COLO668 (cell line): ENCODE measurements at regions not wholly inside any gene's neighbourhood (a gene's known extent, or its start where the extent isn't known, plus 50 kb on each side); places are given as distances from the start of the nearest gene placed in this dataset.
"Not testable (repeated sequence)": the region's sequence is repeated elsewhere in the genome, so short reads cannot be mapped to it uniquely, and the experiment has no call there.

Experiments used
- DNase-seq: peaks from one replicate; lab custom pipeline; 2025; ENCODE audit not compliant: unreplicated experiment; lab: John Stamatoyannopoulos, UW

DNA sequence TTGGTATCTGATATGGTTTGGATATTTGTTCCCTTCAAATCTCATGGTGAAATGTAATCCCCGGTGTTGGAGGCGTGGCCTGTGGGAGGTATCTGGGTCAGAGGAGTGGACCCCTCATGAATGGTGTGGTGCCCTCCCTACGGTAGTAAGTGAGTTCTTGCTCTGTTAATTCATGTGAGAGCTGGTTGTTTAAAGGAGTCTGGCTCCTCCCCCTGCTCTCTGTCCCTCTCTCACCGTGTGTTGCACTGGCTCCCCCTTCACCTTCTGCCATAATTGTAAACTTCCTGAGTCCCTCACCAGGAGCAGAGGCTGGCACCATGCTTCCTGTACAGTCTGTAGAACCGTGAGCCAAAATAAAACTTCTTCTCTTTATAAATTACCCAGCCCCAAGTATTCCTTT is 246.9 kb upstream of the AGTR1 start:
- no peak for DNase-seq

- no peak for DNase-seq
Measured at GRCh38 chr3:148451969-148452368, 245.7 kb upstream of the AGTR1 start.

DNA sequence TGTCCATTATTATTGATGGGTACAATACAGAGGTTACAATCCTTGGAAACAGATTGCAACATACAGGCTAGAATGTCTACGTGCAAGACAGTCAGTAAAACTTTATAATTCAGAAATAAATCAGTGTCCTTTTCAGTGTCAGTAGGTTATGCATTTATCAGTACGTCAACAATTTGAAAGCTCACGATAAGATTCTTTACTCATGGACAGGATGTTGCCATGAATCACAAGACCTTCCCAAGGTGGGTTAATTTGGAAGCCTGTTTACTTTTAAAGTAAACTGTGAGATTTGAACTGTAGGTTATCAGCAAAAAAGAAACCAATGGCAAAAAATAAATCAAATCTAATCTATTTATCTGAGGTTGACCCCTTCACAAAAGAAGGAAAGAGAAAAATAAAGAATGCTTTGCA is 243.9 kb upstream of the AGTR1 start:
- no peak for DNase-seq

- no peak for DNase-seq
Measured at GRCh38 chr3:148455098-148455497, 242.6 kb upstream of the AGTR1 start.

DNA sequence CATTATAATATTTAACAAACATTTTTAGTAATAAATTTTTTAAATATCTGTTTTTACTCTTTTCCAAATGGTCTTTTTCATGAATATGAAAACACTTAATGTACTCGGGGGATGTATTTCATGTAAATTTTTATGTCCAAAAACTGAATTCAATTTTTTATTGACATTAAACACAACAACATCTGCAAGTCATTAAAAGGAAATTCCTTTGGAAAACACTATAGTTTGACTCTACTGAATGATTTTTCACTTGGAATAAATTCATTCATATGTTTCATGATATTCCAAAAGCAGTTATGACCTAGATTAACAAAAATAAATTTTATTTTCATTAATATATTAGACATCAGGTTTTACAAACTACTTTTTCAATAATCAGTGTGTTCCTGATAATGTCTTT is 239.8 kb upstream of the AGTR1 start:
- no peak for DNase-seq

DNA sequence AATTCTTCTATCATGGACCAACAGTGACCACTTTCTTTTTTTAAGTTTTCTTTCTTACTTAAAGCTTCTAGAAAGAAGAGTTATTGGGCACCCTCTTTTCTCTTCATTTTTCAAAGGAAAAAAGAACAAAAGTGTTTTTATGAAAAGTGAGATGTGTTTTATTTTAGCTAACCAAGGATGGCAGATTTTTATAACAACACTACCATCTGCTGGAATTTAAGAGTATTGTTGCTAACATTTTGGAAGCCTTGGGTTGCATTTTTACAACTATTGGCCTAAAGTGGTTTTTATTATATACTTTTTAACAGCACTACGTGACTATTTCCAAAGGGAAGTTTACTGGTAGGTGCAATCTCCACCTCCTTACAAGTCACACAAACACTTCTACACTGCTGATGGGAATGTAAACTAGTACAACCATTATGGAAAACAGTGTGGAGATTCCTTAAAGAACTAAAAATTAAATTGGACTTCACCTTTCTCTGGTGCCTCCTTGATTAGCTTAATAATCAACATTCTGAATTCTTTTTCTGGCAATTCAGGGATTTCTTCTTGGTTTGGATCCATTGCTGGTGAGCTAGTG is 237.7 kb upstream of the AGTR1 start:
- no peak for DNase-seq

- DNase-seq, result no peak
Measured at GRCh38 chr3:148460686-148461085, 237.0 kb upstream of the AGTR1 start.

GRCh38 chr3:148464246-148464645 is 233.5 kb upstream of the AGTR1 start:
- DNase-seq, result no peak

DNA sequence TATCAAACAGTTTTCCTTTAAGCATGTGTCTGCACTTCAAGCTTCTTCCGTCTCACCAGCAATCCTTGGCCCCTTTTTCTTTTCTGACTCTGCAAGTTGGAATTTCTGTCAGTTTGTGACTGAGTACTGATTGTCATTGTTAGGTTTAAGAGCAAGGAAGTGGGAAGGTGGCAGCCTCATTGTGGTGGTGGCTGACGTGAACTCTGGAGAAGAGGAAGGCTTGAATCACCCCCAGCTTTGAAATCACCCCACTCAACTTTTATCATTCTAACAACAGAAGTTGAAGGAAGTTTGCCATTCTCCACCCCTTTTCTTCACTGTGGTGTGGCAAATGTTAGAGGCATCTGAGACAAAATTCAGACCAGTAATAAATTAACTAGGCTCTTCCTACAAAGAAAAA is 231.6 kb upstream of the AGTR1 start:
- DNase-seq, result no peak

- no peak for DNase-seq
Measured at GRCh38 chr3:148466980-148467740, 230.5 kb upstream of the AGTR1 start.

DNA sequence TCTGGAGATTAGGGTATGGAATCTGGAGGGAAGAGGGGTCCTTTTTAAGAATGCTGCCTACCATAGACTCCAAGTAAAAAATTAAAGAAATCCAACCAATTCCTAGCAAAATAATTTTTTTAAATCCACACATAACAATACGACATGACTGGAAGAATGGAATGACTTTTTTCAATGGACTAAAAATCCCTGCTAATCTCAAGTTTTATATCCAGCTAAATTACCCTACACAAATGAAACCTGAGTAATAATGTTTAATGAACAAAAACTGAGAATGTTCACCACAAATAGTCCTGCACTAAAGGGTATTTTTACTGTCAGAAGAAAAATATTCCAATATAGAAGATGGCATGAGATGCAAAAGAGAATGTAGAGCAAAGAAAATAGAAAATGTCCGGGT is 220.3 kb upstream of the AGTR1 start:
- no peak for DNase-seq

GRCh38 chr3:148493631-148494030 is 204.1 kb upstream of the AGTR1 start:
- no peak for DNase-seq

DNA sequence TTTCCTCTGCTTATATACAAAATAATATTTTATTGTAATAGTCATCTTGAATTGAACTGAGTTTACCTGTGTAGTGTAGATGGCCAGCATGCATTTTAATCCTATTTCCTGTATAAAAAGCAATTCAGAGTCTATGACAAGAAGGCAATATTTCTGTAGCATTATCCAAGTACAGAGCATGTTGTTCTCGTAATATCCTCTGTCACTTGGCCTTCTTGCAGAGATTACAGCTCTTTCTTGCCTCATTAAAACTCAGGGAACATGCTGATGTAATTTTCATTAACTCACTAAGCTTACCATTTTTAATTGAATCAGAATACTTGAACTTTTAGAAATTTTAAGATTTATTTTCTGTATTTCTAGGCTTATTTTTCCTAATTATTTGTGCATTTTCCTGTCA is 203.3 kb upstream of the AGTR1 start:
- no peak for DNase-seq

DNA sequence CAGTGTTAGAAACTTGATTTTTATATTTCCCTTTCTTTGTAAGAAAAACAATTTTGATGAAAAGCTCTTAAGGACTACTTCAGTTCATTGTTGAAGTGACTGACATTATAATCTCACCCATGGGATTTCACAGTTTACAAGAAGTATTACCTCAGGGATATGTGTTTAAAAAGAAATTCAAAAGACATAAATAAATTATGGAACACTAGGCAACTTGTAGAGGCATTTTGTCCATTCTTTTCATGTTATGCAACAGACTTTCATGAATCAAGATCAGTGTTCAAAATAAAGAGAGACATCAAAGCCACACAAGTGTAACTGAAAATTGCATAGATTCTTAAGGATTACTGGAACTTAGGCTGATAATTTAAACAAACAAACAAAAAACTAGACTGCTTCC is 196.8 kb upstream of the AGTR1 start:
- DNase-seq, result no peak

GRCh38 chr3:148510116-148510515 is 187.6 kb upstream of the AGTR1 start:
- DNase-seq, result no peak

DNA sequence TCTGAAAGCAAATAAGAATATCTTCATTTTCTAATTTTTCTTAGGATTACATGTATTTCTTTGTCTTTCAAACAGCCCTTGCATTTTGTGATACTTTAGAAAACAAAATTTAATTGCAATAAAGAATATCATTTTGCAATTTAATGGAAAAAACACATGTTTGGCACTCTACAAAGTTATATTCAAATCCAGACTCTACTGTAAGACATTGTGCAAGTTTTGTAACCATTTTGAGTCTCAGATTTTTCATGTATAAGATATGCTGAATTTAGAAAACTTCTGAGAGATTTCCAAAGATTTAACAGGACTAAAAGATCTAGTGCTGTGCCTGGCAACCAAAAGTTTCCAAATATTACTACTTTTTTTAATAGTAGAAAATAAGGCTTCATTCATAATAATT is 187.1 kb upstream of the AGTR1 start:
- no peak for DNase-seq

DNA sequence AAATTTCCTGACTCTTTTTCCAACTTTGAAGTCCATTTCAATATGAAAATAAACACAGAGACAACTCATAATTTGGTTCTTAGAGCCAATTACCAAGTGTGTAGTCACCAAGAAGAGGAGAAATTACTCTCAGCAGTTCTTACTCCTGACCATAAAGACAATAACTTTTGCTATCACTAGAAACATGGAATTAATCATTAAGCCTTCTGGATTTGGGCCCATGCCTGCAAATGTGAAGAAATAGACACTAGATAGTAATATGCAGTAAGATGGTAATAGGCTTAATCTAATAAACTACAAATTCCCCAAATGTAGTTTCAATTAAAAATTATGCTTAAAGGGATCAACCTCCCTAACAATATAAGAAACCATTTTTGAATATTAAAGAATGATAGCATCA is 185.1 kb upstream of the AGTR1 start:
- no peak for DNase-seq

DNA sequence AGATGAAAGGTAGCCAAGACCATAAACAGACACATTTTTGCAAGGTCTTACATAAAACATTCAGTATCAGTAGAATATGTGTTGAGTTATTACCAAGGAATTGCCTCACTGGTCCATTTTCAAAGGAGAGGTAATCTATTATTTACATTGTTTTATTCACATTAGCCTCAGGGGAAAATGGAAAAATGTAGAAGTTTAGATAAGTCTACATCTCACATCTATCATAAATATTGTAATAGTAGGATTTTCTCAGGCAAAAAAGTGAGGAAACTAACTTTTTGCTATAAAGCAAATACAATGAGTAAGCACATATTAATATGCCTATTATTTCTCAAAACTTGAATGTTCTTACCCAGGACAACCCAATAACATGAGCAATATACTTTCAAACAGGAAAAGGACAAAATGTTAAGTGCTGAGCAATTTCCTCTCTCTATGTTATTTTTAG is 184.6 kb upstream of the AGTR1 start:
- DNase-seq, result no peak

GRCh38 chr3:148518520-148518919 is 179.2 kb upstream of the AGTR1 start:
- no peak for DNase-seq

GRCh38 chr3:148525621-148526020 is 172.1 kb upstream of the AGTR1 start:
- not testable (repeated sequence) for DNase-seq

- DNase-seq, result no peak
Measured at GRCh38 chr3:148528024-148528423, 169.7 kb upstream of the AGTR1 start.

DNA sequence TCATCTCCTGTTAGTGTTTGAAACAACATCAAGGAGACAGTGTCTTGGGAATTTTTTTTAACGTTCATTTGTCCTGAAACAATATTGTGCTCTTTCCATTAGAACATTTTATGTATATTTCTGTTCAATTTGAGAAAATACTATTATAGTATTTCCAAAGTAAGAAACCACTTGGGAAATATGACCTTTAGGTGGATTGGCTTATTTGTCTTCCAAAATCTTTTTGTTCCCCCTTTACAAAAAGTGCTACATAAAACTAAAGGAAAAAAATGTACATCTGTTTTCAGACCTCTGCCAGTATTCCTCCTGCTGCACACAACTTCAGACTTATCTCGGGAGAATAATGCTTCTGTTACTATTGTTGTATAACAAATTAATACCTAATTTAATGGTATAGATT is 165.9 kb upstream of the AGTR1 start:
- DNase-seq, result no peak

GRCh38 chr3:148532326-148532725 is 165.4 kb upstream of the AGTR1 start:
- DNase-seq, result no peak
